AG04450 (cell line): ENCODE measurements at regions not wholly inside any gene's neighbourhood (a gene's known extent, or its start where the extent isn't known, plus 50 kb on each side); places are given as distances from the start of the nearest gene placed in this dataset.

Experiments used
- CTCF ChIA-PET: fragments of 300-600, 350-600 bp; formaldehyde crosslinking; extraction: SDS; loops from one replicate; lab custom pipeline; 2022; ENCODE audit warnings: antibody characterized with exemption, inconsistent platforms; lab: Charles Lee
- POLR2A ChIA-PET: fragments of 350-600 bp; formaldehyde crosslinking; extraction: SDS; loops from one replicate; lab custom pipeline; 2021; ENCODE audit warnings: antibody characterized with exemption, inconsistent platforms; lab: Yijun Ruan, JAX
- DNase-seq: peaks from one replicate; pipeline ENCODE4 v3.0.0-alpha.2; 2011; ENCODE audit warnings: low read depth, low spot score
- H3K27ac ChIP-seq: one replicate; pipeline ENCODE4 v1.5.1; 2012; ENCODE audit warnings: low read depth, low read length, control low read depth
- H3K27me3 ChIP-seq: one replicate; pipeline ENCODE4 v1.6.0; 2012; ENCODE audit warnings: low read length; ENCODE audit not compliant: control insufficient read depth, insufficient read depth
- H3K4me3 ChIP-seq: 2 replicates; pipeline ENCODE4 v1.5.1; 2011; ENCODE audit warnings: mild to moderate bottlenecking, low read depth, low read length, control low read depth
- H3K9me3 ChIP-seq: 2 replicates; pipeline ENCODE4 v1.5.1; 2012; ENCODE audit warnings: low read length; ENCODE audit not compliant: control insufficient read depth, insufficient read depth
- CTCF ChIP-seq: IDR thresholded peaks from 2 replicates; pipeline ENCODE4 v1.5.1; 2011; ENCODE audit warnings: low read depth, low read length, control low read depth, inconsistent platforms

- CTCF ChIA-PET: no interaction called here
- H3K27me3 ChIP-seq: no peaks in the 10 kb centered on the region
- H3K9me3 ChIP-seq: no peaks in the 10 kb centered on the region; the same call in 1 of the 2 replicates
- H3K4me3 ChIP-seq: no peak overlapping the region
- POLR2A ChIA-PET: no interaction called here
- H3K27ac ChIP-seq: no peak overlapping the region
- TF ChIP-seq CTCF: no peak
- no peak for DNase-seq
Measured at GRCh38 chr4:28565396-28565795, 1704.8 kb downstream of the STIM2 start.

GRCh38 chr4:28600958-28601357, 1740.3 kb downstream of the STIM2 start:
- no peak for TF ChIP-seq CTCF
- POLR2A ChIA-PET: no interaction called here
- H3K27me3 ChIP-seq: no peaks in the 10 kb centered on the region
- CTCF ChIA-PET: no interaction called here
- H3K9me3 ChIP-seq: no peaks in the 10 kb centered on the region
- H3K27ac ChIP-seq: no peak overlapping the region
- DNase-seq: no peak
- H3K4me3 ChIP-seq: no peak overlapping the region

DNA sequence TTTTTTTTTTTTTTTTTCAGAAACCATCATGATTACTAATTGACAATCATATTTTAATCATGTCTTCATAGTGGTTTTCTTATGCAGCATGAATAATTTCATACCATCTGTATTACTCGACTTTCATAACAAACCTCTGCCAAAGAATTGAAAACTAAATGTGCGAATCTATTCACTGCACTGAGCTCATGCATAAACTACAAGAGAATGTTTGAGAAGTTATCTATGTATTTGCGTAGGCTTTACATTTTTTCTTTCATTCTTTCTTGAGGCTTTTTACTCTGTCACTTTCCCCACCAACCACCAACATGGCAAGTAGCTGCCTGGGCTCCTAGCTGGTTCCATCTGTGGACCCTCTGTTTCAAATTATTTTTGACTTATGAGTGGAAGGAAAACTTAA, 1761.0 kb downstream of the STIM2 start:
- CTCF ChIA-PET: no interaction called here
- Histone ChIP-seq H3K9me3 (no peaks in the 10 kb centered on the region), H3K27me3 (no peaks in the 10 kb centered on the region), H3K4me3 (no peak overlapping the region), H3K27ac (no peak overlapping the region)
- DNase-seq: no peak
- TF ChIP-seq CTCF: no peak
- POLR2A ChIA-PET: no interaction called here

GRCh38 chr4:28636971-28637370, 1776.3 kb downstream of the STIM2 start:
- no peaks in the 10 kb centered on the region for H3K27me3 ChIP-seq
- CTCF ChIA-PET: no interaction called here
- H3K9me3 ChIP-seq: no peaks in the 10 kb centered on the region
- POLR2A ChIA-PET: no interaction called here
- no peak overlapping the region for H3K4me3 ChIP-seq
- DNase-seq: peak; percentile 2
- no peak for TF ChIP-seq CTCF
- no peak overlapping the region for H3K27ac ChIP-seq

DNA sequence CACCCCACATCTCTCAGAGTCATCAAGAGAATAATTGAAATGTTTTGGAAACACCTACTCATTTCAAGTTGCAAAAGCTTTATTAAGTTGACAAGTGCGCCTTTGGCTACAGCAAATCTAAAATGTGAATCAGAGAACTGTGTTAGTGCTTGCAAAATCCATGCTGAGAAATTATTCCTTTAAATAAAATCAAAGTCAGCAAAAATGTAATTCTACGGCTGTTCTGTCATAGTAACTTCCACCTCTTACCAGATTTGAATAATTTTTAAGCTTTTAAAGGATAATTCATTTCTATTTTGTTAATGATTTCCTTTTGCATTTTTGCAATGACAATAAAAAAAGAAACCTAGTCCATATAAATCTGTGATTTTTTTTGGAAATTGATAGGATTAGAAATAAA, 1779.1 kb downstream of the STIM2 start:
- Histone ChIP-seq H3K9me3 (no peaks in the 10 kb centered on the region), H3K27me3 (no peaks in the 10 kb centered on the region), H3K27ac (no peak overlapping the region), H3K4me3 (no peak overlapping the region)
- ChIA-PET CTCF (no interaction called here), POLR2A (no interaction called here)
- no peak for DNase-seq
- no peak for TF ChIP-seq CTCF
